ENCODE measurements at regions not wholly inside any gene's neighbourhood (a gene's known extent, or its start where the extent isn't known, plus 50 kb on each side); places are given as distances from the start of the nearest gene placed in this dataset.
"Not testable (repeated sequence)": the region's sequence is repeated elsewhere in the genome, so short reads cannot be mapped to it uniquely, and the experiment has no call there.

- no peak for FAIRE-seq
Measured at GRCh38 chr4:19579608-19580007, 672.1 kb upstream of the SLIT2 start.

- FAIRE-seq, result no peak
Measured at GRCh38 chr4:19577097-19577496, 674.6 kb upstream of the SLIT2 start.

GRCh38 chr4:19575924-19576323, 675.8 kb upstream of the SLIT2 start:
- no peak for FAIRE-seq

GRCh38 chr4:19566041-19566440, 685.7 kb upstream of the SLIT2 start:
- no peak for FAIRE-seq

GRCh38 chr4:19562456-19562855, 689.2 kb upstream of the SLIT2 start:
- FAIRE-seq, result no peak

- no peak for FAIRE-seq
Measured at GRCh38 chr4:19557161-19557560, 694.5 kb upstream of the SLIT2 start.

GRCh38 chr4:19556276-19556675, 695.4 kb upstream of the SLIT2 start:
- not testable (repeated sequence) for FAIRE-seq

- no peak for FAIRE-seq
Measured at GRCh38 chr4:19547463-19547862, 704.2 kb upstream of the SLIT2 start.

- FAIRE-seq, result no peak
Measured at GRCh38 chr4:19544446-19545125, 707.1 kb upstream of the SLIT2 start.

- FAIRE-seq, result no peak
Measured at GRCh38 chr4:19540859-19541540, 710.7 kb upstream of the SLIT2 start.

- FAIRE-seq, result no peak
Measured at GRCh38 chr4:19539201-19539600, 712.5 kb upstream of the SLIT2 start.

- no peak for FAIRE-seq
Measured at GRCh38 chr4:19534159-19534558, 717.5 kb upstream of the SLIT2 start.

- no peak for FAIRE-seq
Measured at GRCh38 chr4:19531906-19532848, 719.5 kb upstream of the SLIT2 start.

- FAIRE-seq, result no peak
Measured at GRCh38 chr4:19523964-19524363, 727.7 kb upstream of the SLIT2 start.

GRCh38 chr4:19522966-19523365, 728.7 kb upstream of the SLIT2 start:
- FAIRE-seq, result no peak

- FAIRE-seq, result no peak
Measured at GRCh38 chr4:19520939-19521520, 730.7 kb upstream of the SLIT2 start.

- no peak for FAIRE-seq
Measured at GRCh38 chr4:19514276-19515070, 737.2 kb upstream of the SLIT2 start.

- FAIRE-seq, result no peak
Measured at GRCh38 chr4:19512086-19512485, 739.6 kb upstream of the SLIT2 start.

- FAIRE-seq, result no peak
Measured at GRCh38 chr4:19510993-19511392, 740.7 kb upstream of the SLIT2 start.

GRCh38 chr4:19508442-19508841, 743.3 kb upstream of the SLIT2 start:
- no peak for FAIRE-seq

- FAIRE-seq, result no peak
Measured at GRCh38 chr4:19497705-19498104, 754.0 kb upstream of the SLIT2 start.

- no peak for FAIRE-seq
Measured at GRCh38 chr4:19496756-19497155, 754.9 kb upstream of the SLIT2 start.

All from A204.1 (cell line).